Mesenchymal stem cell (in vitro differentiated cells and primary cell): ENCODE measurements at regions not wholly inside any gene's neighbourhood (a gene's known extent, or its start where the extent isn't known, plus 50 kb on each side); places are given as distances from the start of the nearest gene placed in this dataset.

Source experiments
- DNase-seq: peaks from one replicate; pipeline ENCODE4 v3.0.0-alpha.2; 2013
- H2AFZ ChIP-seq: one replicate; pipeline ENCODE4 v1.6.1; 2013; ENCODE audit warnings: low read depth, mild to moderate bottlenecking, control low read depth, inconsistent platforms, low read length, moderate library complexity
- H2AK5ac ChIP-seq: 2 replicates; pipeline ENCODE4 v1.6.1; 2013; ENCODE audit warnings: low read length, moderate library complexity, mild to moderate bottlenecking, inconsistent platforms; ENCODE audit not compliant: severe bottlenecking
- H2BK120ac ChIP-seq: one replicate; pipeline ENCODE4 v1.6.1; 2013; ENCODE audit warnings: low read depth, mild to moderate bottlenecking, inconsistent platforms, low read length, moderate library complexity
- H2BK12ac ChIP-seq, 2 experiments: one replicate each; pipeline ENCODE4 v1.6.1; 2013; ENCODE audit warnings: inconsistent platforms in 2 of 2, low read length in 2 of 2, mild to moderate bottlenecking in 2 of 2, moderate library complexity in 2 of 2, control low read depth in 1 of 2
- H2BK15ac ChIP-seq: one replicate; pipeline ENCODE4 v1.6.1; 2013; ENCODE audit warnings: mild to moderate bottlenecking, low read depth, inconsistent platforms; ENCODE audit not compliant: poor library complexity, severe bottlenecking
- H2BK5ac ChIP-seq: 2 replicates; pipeline ENCODE4 v1.6.1; 2013; ENCODE audit warnings: low read depth, mild to moderate bottlenecking, low read length, control low read depth, inconsistent platforms; ENCODE audit not compliant: poor library complexity, severe bottlenecking
- H3K14ac ChIP-seq, 2 experiments: one replicate each; pipeline ENCODE4 v1.6.1; 2013; ENCODE audit warnings: inconsistent platforms in 2 of 2, low read length in 2 of 2, control low read depth in 1 of 2, mild to moderate bottlenecking in 1 of 2, moderate library complexity in 1 of 2
- H3K18ac ChIP-seq, 2 experiments: one replicate each; pipeline ENCODE4 v1.6.1; 2013; ENCODE audit warnings: inconsistent platforms in 2 of 2, low read length in 2 of 2, control low read depth in 1 of 2, low read depth in 1 of 2, mild to moderate bottlenecking in 1 of 2
- H3K23ac ChIP-seq, 2 experiments: one replicate each; pipeline ENCODE4 v1.6.1; 2013; ENCODE audit warnings: inconsistent platforms in 2 of 2, low read length in 2 of 2, mild to moderate bottlenecking in 2 of 2, moderate library complexity in 2 of 2, control low read depth in 1 of 2
- H3K27ac ChIP-seq: 2 replicates; pipeline ENCODE4 v1.5.1; 2013; ENCODE audit warnings: mild to moderate bottlenecking, moderate library complexity, low read length, control low read depth, inconsistent platforms; ENCODE audit not compliant: poor library complexity, severe bottlenecking
- H3K27me3 ChIP-seq, 2 experiments: 2 replicates each; pipeline versions ENCODE4 v1.6.1 to v1.7.0; 2013; ENCODE audit warnings: low read length in 2 of 2, mild to moderate bottlenecking in 2 of 2, moderate library complexity in 2 of 2, control low read depth in 1 of 2, inconsistent platforms in 1 of 2; ENCODE audit not compliant: control insufficient read depth in 1 of 2, insufficient read depth in 1 of 2
- H3K36me3 ChIP-seq, 2 experiments: 2 replicates each; pipeline versions ENCODE4 v1.6.1 to v1.7.0; 2013; ENCODE audit warnings: low read length in 2 of 2, control low read depth in 1 of 2, inconsistent platforms in 1 of 2, low read depth in 1 of 2, mild to moderate bottlenecking in 1 of 2; ENCODE audit not compliant: insufficient read depth in 2 of 2, control insufficient read depth in 1 of 2
- H3K4ac ChIP-seq, 2 experiments: one replicate each; pipeline ENCODE4 v1.6.1; 2013; ENCODE audit warnings: inconsistent platforms in 2 of 2, low read length in 2 of 2, mild to moderate bottlenecking in 2 of 2, moderate library complexity in 2 of 2, control low read depth in 1 of 2, low read depth in 1 of 2
- H3K4me1 ChIP-seq: 2 replicates; pipeline ENCODE4 v1.6.1; 2013; ENCODE audit warnings: low read depth, low read length, control low read depth; ENCODE audit not compliant: control insufficient read depth, insufficient read depth
- H3K4me2 ChIP-seq: 2 replicates; pipeline ENCODE4 v1.6.1; 2013; ENCODE audit warnings: low read length, mild to moderate bottlenecking, inconsistent platforms; ENCODE audit not compliant: poor library complexity, severe bottlenecking
- H3K4me3 ChIP-seq, 2 experiments: 2 replicates each; pipeline versions ENCODE4 v1.5.1 to v1.7.0; 2013; ENCODE audit warnings: low read length in 2 of 2, mild to moderate bottlenecking in 2 of 2, control low read depth in 1 of 2, low read depth in 1 of 2; ENCODE audit not compliant: insufficient read depth in 1 of 2
- H3K79me1 ChIP-seq: replicated peaks from 2 replicates; pipeline ENCODE4 v1.6.1; 2013; ENCODE audit warnings: mild to moderate bottlenecking, control low read depth, low read length, inconsistent platforms; ENCODE audit not compliant: poor library complexity, severe bottlenecking
- H3K9ac ChIP-seq: 2 replicates; pipeline ENCODE4 v1.7.0; 2013; ENCODE audit warnings: mild to moderate bottlenecking, low read length, moderate library complexity
- H3K9me3 ChIP-seq: 2 replicates; pipeline ENCODE4 v1.7.0; 2013; ENCODE audit warnings: mild to moderate bottlenecking, low read length; ENCODE audit not compliant: control insufficient read depth
- H4K8ac ChIP-seq: one replicate; pipeline ENCODE4 v1.6.1; 2013; ENCODE audit warnings: inconsistent platforms, mild to moderate bottlenecking, low read length, moderate library complexity
- H4K91ac ChIP-seq: one replicate; pipeline ENCODE4 v1.6.1; 2013; ENCODE audit warnings: mild to moderate bottlenecking, low read length, inconsistent platforms
- WGBS: methylation state at CpG from one replicate; pipeline ENCODE4 v1.1.7; 2013; ENCODE audit warnings: mixed read lengths; 5-methylcytosine and 5-hydroxymethylcytosine counted together

DNA sequence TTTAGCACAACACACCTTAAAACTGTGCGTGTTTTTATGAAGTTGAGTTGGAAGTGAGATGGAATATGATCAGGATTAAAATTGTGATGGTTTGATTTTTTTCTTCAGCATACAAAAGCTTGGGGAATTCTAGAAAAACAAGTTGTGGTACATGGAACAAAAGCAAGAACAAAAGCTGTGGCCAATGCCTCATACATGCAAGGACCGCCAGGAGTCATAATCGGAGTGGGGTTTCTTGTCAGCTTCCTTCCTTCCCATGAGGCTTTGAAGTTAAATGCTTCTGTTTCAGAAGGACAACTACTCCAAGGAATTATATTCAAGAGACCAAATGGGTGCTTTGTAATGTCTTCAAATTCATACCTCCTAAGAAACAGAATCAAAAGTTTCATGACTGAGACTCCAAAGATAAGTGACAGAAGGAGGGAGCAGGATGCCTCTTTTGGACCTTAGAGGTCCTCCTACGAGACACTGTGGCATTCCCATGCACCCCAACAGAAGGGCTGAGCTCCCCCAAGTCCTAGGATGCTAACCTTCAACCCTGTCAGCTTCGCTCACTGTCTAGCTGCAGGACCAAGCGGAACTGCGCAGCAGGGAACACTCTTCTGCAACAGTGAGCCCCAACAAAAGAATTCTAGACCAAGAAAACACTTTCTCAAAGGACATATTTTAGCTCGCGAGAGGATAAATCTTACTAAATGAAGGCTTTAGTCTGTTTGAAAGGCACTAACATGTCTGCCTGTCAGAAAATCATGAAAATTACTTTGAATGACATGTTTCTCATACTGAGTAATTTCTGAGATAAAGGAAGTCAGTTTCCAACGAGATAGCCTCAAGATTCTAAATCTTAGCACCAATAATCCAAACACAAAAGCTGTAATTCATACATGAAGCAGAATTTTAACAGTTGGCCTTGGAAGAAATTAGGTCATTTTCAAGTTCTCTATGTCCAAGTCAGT, 108.5 kb upstream of the NHSL1 start:
- no peak overlapping the region for H3K23ac ChIP-seq
- 88% methylated on average over 7 of the region's 10 CpGs for WGBS
- DNase-seq = no peak

GRCh38 chr6:138608896-138609295, 109.6 kb upstream of the NHSL1 start:
- no peak overlapping the region for H3K9ac ChIP-seq
- no peak overlapping the region for H2BK12ac ChIP-seq
- H3K9me3 ChIP-seq = no peaks in the 10 kb centered on the region
- H2BK5ac ChIP-seq = no peak overlapping the region
- no peak overlapping the region for H2AFZ ChIP-seq
- no peak overlapping the region for H4K91ac ChIP-seq
- H3K36me3 ChIP-seq = no peaks in the 10 kb centered on the region
- H3K79me1 ChIP-seq = peaks cover 18% of the 10 kb centered on the region
- H3K27me3 ChIP-seq = no peaks in the 10 kb centered on the region
- no peak overlapping the region for H3K4me2 ChIP-seq
- H3K27ac ChIP-seq = no peak overlapping the region
- H3K4me3 ChIP-seq = no peak overlapping the region
- H3K4ac ChIP-seq = no peak overlapping the region
- no peak overlapping the region for H3K23ac ChIP-seq
- H3K18ac ChIP-seq = peak overlapping the region in 1 of 2 experiments; percentile 16
- no peak overlapping the region for H2AK5ac ChIP-seq
- peaks cover 3% of the 10 kb centered on the region for H3K4me1 ChIP-seq
- H3K14ac ChIP-seq = no peak overlapping the region
- no peak overlapping the region for H2BK120ac ChIP-seq
- WGBS = no CpG with 5 or more reads among the region's 1 CpG
- no peak for DNase-seq
- H2BK15ac ChIP-seq = no peak overlapping the region
- no peak overlapping the region for H4K8ac ChIP-seq

More for the DNA sequence above, 108.5 kb upstream of the NHSL1 start:
- H3K4me1 ChIP-seq = peaks cover 3% of the 10 kb centered on the region
- H3K4me3 ChIP-seq = no peak overlapping the region
- no peak overlapping the region for H4K8ac ChIP-seq
- no peaks in the 10 kb centered on the region for H3K9me3 ChIP-seq
- H3K27ac ChIP-seq = no peak overlapping the region
- H3K9ac ChIP-seq = no peak overlapping the region
- H3K79me1 ChIP-seq = peaks cover 21% of the 10 kb centered on the region
- no peak overlapping the region for H2BK15ac ChIP-seq
- no peak overlapping the region for H2BK12ac ChIP-seq
- no peak overlapping the region for H4K91ac ChIP-seq
- no peak overlapping the region for H3K18ac ChIP-seq
- H3K36me3 ChIP-seq = no peaks in the 10 kb centered on the region
- H3K14ac ChIP-seq = peak overlapping the region in 1 of 2 experiments; percentile 65
- H2AFZ ChIP-seq = no peak overlapping the region
- H3K4ac ChIP-seq = no peak overlapping the region
- no peaks in the 10 kb centered on the region for H3K27me3 ChIP-seq
- no peak overlapping the region for H2BK5ac ChIP-seq
- H2AK5ac ChIP-seq = no peak overlapping the region
- no peak overlapping the region for H3K4me2 ChIP-seq
- no peak overlapping the region for H2BK120ac ChIP-seq

GRCh38 chr6:138609801-138610430, 110.6 kb upstream of the NHSL1 start:
- Histone ChIP-seq H3K79me1 (peaks cover 18% of the 10 kb centered on the region), H3K23ac (no peak overlapping the region), H3K18ac (peak overlapping the region in 1 of 2 experiments; percentile 15), H3K27ac (no peak overlapping the region), H2AFZ (no peak overlapping the region), H4K8ac (no peak overlapping the region), H2BK120ac (no peak overlapping the region), H2BK15ac (no peak overlapping the region), H3K36me3 (no peaks in the 10 kb centered on the region), H2AK5ac (no peak overlapping the region), H3K4me3 (no peak overlapping the region), H3K14ac (no peak overlapping the region), H3K27me3 (no peaks in the 10 kb centered on the region), H3K9me3 (no peaks in the 10 kb centered on the region), H3K4me1 (peaks cover 3% of the 10 kb centered on the region), H2BK12ac (no peak overlapping the region), H2BK5ac (no peak overlapping the region), H3K4me2 (no peak overlapping the region), H3K9ac (no peak overlapping the region), H3K4ac (no peak overlapping the region), H4K91ac (no peak overlapping the region)
- DNase-seq = no peak
- WGBS = no CpG with 5 or more reads among the region's 6 CpGs

GRCh38 chr6:138610816-138611215, 111.5 kb upstream of the NHSL1 start:
- no peak overlapping the region for H3K27ac ChIP-seq
- no peaks in the 10 kb centered on the region for H3K36me3 ChIP-seq
- H3K14ac ChIP-seq = no peak overlapping the region
- H2AK5ac ChIP-seq = no peak overlapping the region
- no peak overlapping the region for H3K4ac ChIP-seq
- DNase-seq = no peak
- peaks cover 17% of the 10 kb centered on the region for H3K79me1 ChIP-seq
- H3K4me2 ChIP-seq = no peak overlapping the region
- no peak overlapping the region for H2BK120ac ChIP-seq
- H2BK15ac ChIP-seq = no peak overlapping the region
- no peak overlapping the region for H4K8ac ChIP-seq
- H2BK5ac ChIP-seq = no peak overlapping the region
- H4K91ac ChIP-seq = no peak overlapping the region
- H3K9me3 ChIP-seq = no peaks in the 10 kb centered on the region
- no peak overlapping the region for H2BK12ac ChIP-seq
- H3K18ac ChIP-seq = no peak overlapping the region
- H3K4me3 ChIP-seq = no peak overlapping the region
- H3K27me3 ChIP-seq = no peaks in the 10 kb centered on the region
- no peak overlapping the region for H3K23ac ChIP-seq
- no peak overlapping the region for H2AFZ ChIP-seq
- H3K9ac ChIP-seq = no peak overlapping the region
- WGBS = 95% methylated on average over 6 of the region's 7 CpGs
- peaks cover 3% of the 10 kb centered on the region for H3K4me1 ChIP-seq
